PC-9 (cell line): ENCODE measurements at regions not wholly inside any gene's neighbourhood (a gene's known extent, or its start where the extent isn't known, plus 50 kb on each side); places are given as distances from the start of the nearest gene placed in this dataset.

ENCODE experiments used
- EZH2 ChIP-seq: fragments of 200-600 bp; sonication (generic); IDR thresholded peaks from 2 replicates; pipeline ENCODE4 v1.8.0; 2017; ENCODE audit warnings: antibody characterized with exemption, low read depth
- TF ChIP-seq, protein P1 (sequence below): fragments of 200-600 bp; sonication (generic); conservative IDR thresholded peaks from 2 replicates; pipeline ENCODE4 v1.6.1; 2017; ENCODE audit warnings: mixed run types, antibody characterized with exemption, mild to moderate bottlenecking, moderate library complexity

DNA sequence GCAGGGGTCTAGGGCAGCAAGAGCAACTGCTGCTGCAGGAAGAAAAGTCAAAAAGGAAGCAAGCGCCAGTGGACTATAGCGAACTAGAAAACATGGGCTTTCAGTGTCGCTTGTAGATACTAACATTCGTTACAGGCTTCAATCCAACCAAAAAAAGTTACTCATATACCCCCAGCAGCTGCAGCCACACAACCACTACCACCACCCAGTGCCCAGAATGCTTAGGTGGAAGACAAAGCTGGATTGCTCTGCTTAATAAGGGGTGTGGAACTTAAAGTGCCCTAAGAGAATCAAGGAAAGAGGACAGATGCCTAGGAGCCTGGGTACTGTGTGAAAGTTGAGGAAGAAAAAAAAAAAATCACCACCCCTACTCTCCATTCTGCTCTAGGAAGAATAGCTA is 203.6 kb downstream of the ELAVL2 start:
- TF ChIP-seq, protein P1, sequence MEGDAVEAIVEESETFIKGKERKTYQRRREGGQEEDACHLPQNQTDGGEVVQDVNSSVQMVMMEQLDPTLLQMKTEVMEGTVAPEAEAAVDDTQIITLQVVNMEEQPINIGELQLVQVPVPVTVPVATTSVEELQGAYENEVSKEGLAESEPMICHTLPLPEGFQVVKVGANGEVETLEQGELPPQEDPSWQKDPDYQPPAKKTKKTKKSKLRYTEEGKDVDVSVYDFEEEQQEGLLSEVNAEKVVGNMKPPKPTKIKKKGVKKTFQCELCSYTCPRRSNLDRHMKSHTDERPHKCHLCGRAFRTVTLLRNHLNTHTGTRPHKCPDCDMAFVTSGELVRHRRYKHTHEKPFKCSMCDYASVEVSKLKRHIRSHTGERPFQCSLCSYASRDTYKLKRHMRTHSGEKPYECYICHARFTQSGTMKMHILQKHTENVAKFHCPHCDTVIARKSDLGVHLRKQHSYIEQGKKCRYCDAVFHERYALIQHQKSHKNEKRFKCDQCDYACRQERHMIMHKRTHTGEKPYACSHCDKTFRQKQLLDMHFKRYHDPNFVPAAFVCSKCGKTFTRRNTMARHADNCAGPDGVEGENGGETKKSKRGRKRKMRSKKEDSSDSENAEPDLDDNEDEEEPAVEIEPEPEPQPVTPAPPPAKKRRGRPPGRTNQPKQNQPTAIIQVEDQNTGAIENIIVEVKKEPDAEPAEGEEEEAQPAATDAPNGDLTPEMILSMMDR, result no peak
- no peak for TF ChIP-seq EZH2
